Muscle of leg (tissue), 3 donors: ENCODE measurements at regions not wholly inside any gene's neighbourhood (a gene's known extent, or its start where the extent isn't known, plus 50 kb on each side); places are given as distances from the start of the nearest gene placed in this dataset.
A peak's percentile ranks its signal among the peaks of the same experiment; 100 is the strongest.

ENCODE experiments used
- DNase-seq: peaks from one replicate; pipeline ENCODE4 v3.0.0; 2013
- H3K27ac ChIP-seq: one replicate; pipeline ENCODE4 v1.5.1; 2013; ENCODE audit warnings: mild to moderate bottlenecking, low read length, control low read depth
- H3K27me3 ChIP-seq: one replicate; pipeline ENCODE4 v1.6.1; 2013; ENCODE audit warnings: low read length; ENCODE audit not compliant: control insufficient read depth, insufficient read depth
- H3K36me3 ChIP-seq: one replicate; pipeline ENCODE4 v1.6.1; 2013; ENCODE audit warnings: low read length; ENCODE audit not compliant: control insufficient read depth, insufficient read depth
- H3K4me1 ChIP-seq: one replicate; pipeline ENCODE4 v1.6.1; 2013; ENCODE audit warnings: low read length; ENCODE audit not compliant: control insufficient read depth, insufficient read depth
- H3K4me3 ChIP-seq: one replicate; pipeline ENCODE4 v1.5.1; 2013; ENCODE audit warnings: low read length, control low read depth
- H3K9me3 ChIP-seq: replicated peaks from 2 replicates; pipeline ENCODE4 v1.6.1; 2013; ENCODE audit warnings: low read depth, low read length; ENCODE audit not compliant: control insufficient read depth
- WGBS: methylation state at CpG from one replicate; pipeline ENCODE4 v1.1.5; 2013; ENCODE audit warnings: missing lambda C conversion rate; ENCODE audit not compliant: insufficient coverage; 5-methylcytosine and 5-hydroxymethylcytosine counted together

DNA sequence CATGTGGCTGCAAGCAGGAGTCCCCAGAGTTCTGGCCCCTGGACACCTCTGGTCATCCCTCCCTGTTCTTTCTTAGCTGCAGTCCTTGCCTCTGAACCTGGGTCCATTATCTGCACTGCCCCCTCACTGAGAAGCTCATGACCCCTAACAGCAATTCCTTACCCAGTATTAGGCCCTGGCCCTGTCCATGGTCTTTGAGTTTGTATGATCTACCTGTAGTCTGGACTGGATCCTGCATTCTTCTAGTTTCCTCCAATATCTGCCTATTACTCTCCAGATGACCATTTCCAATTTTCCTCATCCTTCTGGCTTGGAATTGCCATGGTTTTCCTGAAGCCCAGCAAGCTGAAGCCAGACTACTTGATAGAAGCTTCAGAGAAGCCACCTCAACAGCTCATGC, 302.4 kb upstream of the HS6ST1 start:
- Histone ChIP-seq H3K36me3 (no peaks in the 10 kb centered on the region), H3K27ac (no peak overlapping the region), H3K27me3 (peaks cover 1% of the 10 kb centered on the region), H3K9me3 (no peaks in the 10 kb centered on the region), H3K4me1 (peaks cover 23% of the 10 kb centered on the region), H3K4me3 (no peak overlapping the region)
- no peak for DNase-seq

- Histone ChIP-seq H3K9me3 (no peaks in the 10 kb centered on the region), H3K4me1 (peaks cover 30% of the 10 kb centered on the region), H3K36me3 (no peaks in the 10 kb centered on the region), H3K4me3 (no peak overlapping the region), H3K27ac (no peak overlapping the region), H3K27me3 (peaks cover 3% of the 10 kb centered on the region)
- DNase-seq = peak; percentile 60
- 89% methylated on average over 7 of the region's 7 CpGs for WGBS
Measured at GRCh38 chr2:128622371-128622770, 303.7 kb upstream of the HS6ST1 start.

DNA sequence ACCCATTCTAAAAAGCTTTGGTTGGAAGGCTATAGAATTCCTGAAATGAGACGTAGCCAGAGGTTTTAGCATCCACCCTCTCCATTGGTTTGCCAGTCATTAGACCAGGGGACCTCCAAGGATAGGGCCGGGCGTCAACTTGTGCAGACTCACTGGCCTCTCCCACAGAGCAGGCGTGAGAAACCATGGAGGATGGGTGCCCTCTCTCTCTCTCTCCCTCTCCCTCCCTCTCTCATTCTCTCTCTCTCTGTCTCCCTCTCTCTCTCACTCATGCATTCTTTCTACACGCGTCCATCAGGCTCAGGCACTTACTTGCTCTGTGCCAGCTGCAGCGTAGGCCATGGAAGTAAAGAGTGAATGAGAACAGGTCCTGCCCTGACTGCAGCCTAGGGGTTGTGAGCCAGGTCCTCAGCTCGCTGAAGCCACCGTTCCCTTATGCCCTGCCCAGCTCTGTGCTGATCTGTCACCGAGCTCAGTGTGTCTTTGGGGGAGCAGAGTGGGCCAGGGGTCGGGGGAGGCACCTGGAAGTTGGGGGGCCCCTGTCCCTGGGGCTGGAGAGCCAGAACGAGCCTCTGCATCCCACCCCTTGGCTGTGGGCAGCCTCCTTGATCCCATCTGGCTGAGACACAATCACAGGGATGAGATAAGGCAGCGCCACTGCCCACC, 304.4 kb upstream of the HS6ST1 start:
- Histone ChIP-seq H3K4me3 (no peak overlapping the region), H3K36me3 (no peaks in the 10 kb centered on the region), H3K27ac (no peak overlapping the region), H3K27me3 (peaks cover 3% of the 10 kb centered on the region), H3K4me1 (peaks cover 32% of the 10 kb centered on the region), H3K9me3 (no peaks in the 10 kb centered on the region)
- WGBS = 87% methylated on average over 6 of the region's 13 CpGs
- DNase-seq = no peak

- H3K27me3 ChIP-seq = peaks cover 3% of the 10 kb centered on the region
- peaks cover 32% of the 10 kb centered on the region for H3K4me1 ChIP-seq
- no peak overlapping the region for H3K4me3 ChIP-seq
- H3K36me3 ChIP-seq = no peaks in the 10 kb centered on the region
- H3K9me3 ChIP-seq = no peaks in the 10 kb centered on the region
- WGBS = 39% methylated on average over 7 of the region's 18 CpGs
- no peak overlapping the region for H3K27ac ChIP-seq
- DNase-seq = peak; percentile 85
Measured at GRCh38 chr2:128623776-128624761, 305.4 kb upstream of the HS6ST1 start.

DNA sequence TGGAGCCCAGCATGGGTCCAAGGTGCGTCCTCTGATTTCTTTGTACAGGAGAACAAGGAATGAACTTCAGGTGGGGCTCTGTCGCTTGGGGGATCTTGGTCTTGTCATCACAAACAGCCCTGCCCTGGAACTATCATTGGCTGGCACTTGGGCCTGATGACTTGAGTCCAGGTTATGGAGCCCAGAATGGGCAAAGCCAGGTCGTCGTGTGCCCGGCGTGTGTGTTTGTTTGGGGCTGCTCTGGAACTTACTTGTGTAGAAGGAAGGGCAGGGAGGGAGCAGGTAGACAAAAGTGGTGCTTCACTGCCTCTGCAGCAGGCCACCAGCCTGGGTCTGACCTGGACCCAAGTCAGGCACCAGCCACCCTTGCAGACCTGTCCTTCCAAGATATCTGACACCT, 306.3 kb upstream of the HS6ST1 start:
- 100% methylated on average over 6 of the region's 6 CpGs for WGBS
- H3K9me3 ChIP-seq = no peaks in the 10 kb centered on the region
- H3K27me3 ChIP-seq = peaks cover 3% of the 10 kb centered on the region
- no peak overlapping the region for H3K4me3 ChIP-seq
- DNase-seq = no peak
- no peaks in the 10 kb centered on the region for H3K36me3 ChIP-seq
- H3K4me1 ChIP-seq = peaks cover 32% of the 10 kb centered on the region
- H3K27ac ChIP-seq = no peak overlapping the region

GRCh38 chr2:128625421-128625820, 306.8 kb upstream of the HS6ST1 start:
- no peaks in the 10 kb centered on the region for H3K9me3 ChIP-seq
- DNase-seq = no peak
- WGBS = 94% methylated on average over 6 of the region's 8 CpGs
- no peaks in the 10 kb centered on the region for H3K36me3 ChIP-seq
- H3K27ac ChIP-seq = no peak overlapping the region
- H3K4me1 ChIP-seq = peaks cover 32% of the 10 kb centered on the region
- H3K27me3 ChIP-seq = peaks cover 3% of the 10 kb centered on the region
- H3K4me3 ChIP-seq = no peak overlapping the region

- Histone ChIP-seq H3K4me3 (no peak overlapping the region), H3K4me1 (peaks cover 32% of the 10 kb centered on the region), H3K9me3 (no peaks in the 10 kb centered on the region), H3K36me3 (no peaks in the 10 kb centered on the region), H3K27me3 (peaks cover 3% of the 10 kb centered on the region), H3K27ac (no peak overlapping the region)
- no peak for DNase-seq
- 68% methylated on average over 5 of the region's 12 CpGs for WGBS
Measured at GRCh38 chr2:128625963-128626759, 307.5 kb upstream of the HS6ST1 start.

- no peak overlapping the region for H3K27ac ChIP-seq
- WGBS = 64% methylated on average over 13 of the region's 20 CpGs
- peak; percentile 41 for DNase-seq
Measured at GRCh38 chr2:128626760-128627511, 308.3 kb upstream of the HS6ST1 start.

GRCh38 chr2:128628206-128628605, 309.5 kb upstream of the HS6ST1 start:
- H3K4me3 ChIP-seq = no peak overlapping the region
- 100% methylated on average over 5 of the region's 7 CpGs for WGBS
- H3K4me1 ChIP-seq = peaks cover 28% of the 10 kb centered on the region
- H3K9me3 ChIP-seq = no peaks in the 10 kb centered on the region
- no peaks in the 10 kb centered on the region for H3K36me3 ChIP-seq
- H3K27me3 ChIP-seq = peaks cover 3% of the 10 kb centered on the region
- no peak overlapping the region for H3K27ac ChIP-seq
- DNase-seq = no peak

More at GRCh38 chr2:128626760-128627511, 308.3 kb upstream of the HS6ST1 start:
- Histone ChIP-seq H3K4me1 (peaks cover 32% of the 10 kb centered on the region), H3K4me3 (no peak overlapping the region), H3K36me3 (no peaks in the 10 kb centered on the region), H3K27me3 (peaks cover 3% of the 10 kb centered on the region), H3K9me3 (no peaks in the 10 kb centered on the region)
